Myocyte (in vitro differentiated cells): ENCODE measurements at regions not wholly inside any gene's neighbourhood (a gene's known extent, or its start where the extent isn't known, plus 50 kb on each side); places are given as distances from the start of the nearest gene placed in this dataset.
A peak's percentile ranks its signal among the peaks of the same experiment; 100 is the strongest.

ENCODE experiments used
- DNase-seq: peaks from one replicate; pipeline ENCODE4 v3.0.0-alpha.2; 2012; ENCODE audit warnings: low read depth

DNA sequence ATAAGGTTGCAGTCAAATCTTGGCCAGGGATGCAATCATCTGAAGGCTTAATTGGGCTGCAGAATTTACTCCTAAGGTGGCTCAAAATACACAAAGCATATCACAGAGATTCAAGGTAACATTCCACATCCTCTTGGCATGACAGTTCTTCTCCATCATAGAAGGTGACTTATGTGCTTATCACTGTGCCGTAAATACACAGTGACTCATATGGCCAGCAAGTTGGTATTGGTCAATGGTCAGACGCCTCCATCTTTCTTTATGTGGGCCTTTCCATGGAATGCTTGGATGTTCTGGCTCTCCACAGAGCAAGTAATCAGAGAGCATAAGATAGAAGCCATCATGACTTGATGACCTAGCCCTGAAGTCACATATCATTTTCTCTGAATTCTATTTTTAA, 168.8 kb upstream of the ST8SIA2 start:
- DNase-seq, result no peak

DNA sequence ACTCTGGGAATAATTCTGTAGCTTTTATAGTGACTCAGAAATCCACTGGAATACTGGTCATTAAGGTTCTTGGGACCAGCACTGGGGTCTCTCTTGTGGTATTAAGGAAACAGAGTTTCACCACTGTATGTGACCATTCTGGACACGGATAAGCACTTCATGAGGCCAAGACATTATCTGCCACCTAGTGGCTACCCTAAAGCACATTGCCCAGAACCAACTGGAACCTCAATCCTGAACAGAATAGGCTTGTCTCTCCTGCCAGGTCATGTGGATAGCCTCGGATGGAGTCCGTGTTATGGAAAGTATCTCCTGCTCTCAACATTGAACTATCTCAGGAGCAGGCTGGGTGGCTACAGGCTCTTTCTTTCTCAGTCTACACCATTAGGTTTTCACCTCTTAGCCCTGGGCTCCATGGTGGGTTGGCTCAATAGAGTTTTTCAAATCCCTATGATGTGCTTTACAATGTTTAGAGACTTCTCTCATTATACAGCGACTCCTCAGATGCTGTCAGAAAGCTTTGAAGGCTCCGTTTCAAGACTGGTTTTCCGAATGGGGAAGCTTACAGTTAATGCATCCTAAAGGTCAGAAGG, 167.6 kb upstream of the ST8SIA2 start:
- no peak for DNase-seq

DNA sequence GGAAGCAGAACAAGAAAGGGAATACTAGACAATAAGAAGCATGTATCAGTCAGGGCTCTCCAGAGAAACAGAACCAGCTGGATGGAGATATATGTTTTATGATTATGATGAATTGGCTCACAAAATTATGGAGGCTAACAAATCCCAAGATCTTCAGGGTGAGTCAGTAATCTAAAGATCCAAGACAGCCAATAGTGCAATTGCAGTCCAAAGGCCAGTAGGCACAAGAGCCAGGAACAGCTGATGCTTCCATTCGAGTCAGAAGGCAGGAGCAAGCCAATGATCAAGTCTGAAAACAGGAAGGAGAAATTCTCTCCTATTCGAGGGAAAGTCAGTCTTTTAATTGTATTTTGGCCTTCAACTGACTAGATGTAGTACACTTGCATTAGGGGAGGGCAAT, 164.9 kb upstream of the ST8SIA2 start:
- DNase-seq, result no peak

GRCh38 chr15:92231461-92231860, 162.2 kb upstream of the ST8SIA2 start:
- DNase-seq, result no peak

DNA sequence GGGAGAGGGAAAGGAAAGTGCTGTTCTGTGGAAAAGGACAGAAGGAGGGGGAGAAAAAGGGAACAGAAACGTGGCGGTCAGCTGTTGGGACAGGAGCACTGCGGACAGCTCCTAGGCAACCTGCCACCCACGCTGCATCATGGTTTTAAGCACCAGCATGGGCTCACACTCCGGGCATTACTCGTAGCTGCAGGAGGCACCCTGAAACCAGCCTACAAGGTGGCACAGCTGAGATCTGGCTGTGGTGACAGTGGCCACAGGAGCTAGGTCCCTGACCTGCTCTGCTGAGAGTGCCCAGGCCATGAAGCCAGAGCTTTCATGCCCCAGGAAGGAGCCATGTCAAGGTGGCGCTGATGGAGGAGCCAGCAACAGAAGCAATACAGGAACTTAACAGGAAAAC, 161.4 kb upstream of the ST8SIA2 start:
- DNase-seq, result no peak

GRCh38 chr15:92232876-92233275, 160.8 kb upstream of the ST8SIA2 start:
- DNase-seq, result no peak

DNA sequence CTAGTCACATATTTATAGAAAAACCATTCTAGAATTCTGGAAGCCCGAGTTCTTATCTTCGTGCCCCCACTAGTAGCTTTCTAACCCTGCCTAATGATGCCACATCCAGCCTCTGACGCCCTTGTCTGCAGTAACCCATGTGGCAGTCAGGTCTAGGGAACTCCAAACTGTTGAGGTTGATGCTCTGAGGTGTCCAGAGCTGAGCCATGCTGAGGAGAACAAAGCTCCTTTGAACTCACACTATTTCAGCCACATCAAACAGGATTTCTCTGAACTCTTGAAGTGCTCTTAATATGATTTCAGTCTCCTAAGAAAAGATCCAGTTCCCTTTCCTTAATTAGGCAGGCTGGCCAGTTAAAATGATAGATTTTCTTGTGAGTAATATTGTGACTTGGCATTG, 150.5 kb upstream of the ST8SIA2 start:
- DNase-seq, result no peak

- no peak for DNase-seq
Measured at GRCh38 chr15:92244703-92245102, 149.0 kb upstream of the ST8SIA2 start.

DNA sequence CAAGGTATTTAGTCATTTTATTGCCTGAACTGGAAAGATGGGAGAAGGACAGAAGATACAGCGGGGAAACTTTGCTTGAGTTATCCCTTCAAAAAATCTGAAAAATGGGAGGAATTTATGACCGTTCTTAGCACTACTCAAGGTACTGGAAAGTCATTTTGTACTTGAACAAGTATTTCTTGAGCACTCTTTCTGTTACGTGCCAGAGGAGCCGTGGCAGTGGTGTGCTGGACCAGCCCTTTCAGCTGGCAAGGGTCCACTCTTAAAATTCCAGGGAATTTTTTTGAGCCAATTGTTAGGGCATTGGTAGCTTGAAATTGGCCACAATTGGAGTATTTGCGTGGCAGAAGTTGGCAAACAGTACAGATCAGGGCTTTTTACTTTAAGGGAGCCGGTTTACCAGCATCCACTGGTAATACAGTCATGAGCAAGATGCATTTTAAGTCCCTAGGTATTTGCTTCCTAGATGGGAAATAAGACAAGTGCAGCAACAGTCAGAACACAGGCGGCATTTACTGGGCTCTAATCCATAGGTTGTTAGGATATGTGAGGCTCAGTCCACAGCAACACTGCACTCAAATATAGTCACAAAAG, 145.9 kb upstream of the ST8SIA2 start:
- no peak for DNase-seq

GRCh38 chr15:92266796-92267685, 126.6 kb upstream of the ST8SIA2 start:
- no peak for DNase-seq

GRCh38 chr15:92268900-92269299, 124.8 kb upstream of the ST8SIA2 start:
- DNase-seq, result no peak

DNA sequence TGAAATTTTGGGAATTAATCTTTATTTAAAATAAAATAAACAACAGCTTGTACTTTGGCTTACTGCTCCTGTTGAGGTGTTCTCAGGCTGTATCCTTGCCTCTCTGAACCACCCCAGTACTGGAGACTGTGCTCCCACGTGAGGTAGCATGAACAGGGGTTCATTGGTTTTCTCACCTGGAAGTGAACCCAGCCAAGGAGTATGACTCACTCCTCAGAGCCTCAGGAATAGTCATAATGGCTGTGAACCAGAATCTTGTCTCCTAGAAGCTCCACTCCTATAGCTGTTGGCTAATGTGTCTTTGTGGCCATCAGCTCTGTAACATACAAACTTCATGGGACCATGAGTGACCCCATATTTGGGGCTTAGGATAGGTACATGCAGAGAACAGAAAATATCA, 122.5 kb upstream of the ST8SIA2 start:
- DNase-seq, result no peak

DNA sequence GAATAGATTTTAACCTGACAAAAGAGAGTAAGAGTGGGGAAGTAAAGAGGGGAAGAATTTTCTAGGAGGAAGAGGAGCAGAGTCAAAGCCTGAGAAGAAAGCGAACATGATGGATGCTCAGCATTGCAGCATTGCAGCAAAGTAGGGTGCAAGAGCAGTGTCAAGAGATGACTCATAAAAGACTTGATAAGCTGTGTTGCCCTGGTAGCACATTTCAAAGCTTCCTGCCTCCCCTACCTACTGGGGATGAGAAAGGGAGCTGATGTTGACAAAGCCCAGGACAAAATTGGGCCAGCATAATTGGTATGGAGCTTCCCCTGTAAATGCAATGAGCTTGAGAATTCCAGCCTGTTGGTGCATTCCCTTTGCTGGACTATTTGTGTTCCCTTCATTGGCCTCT, 121.6 kb upstream of the ST8SIA2 start:
- no peak for DNase-seq

GRCh38 chr15:92273286-92273685, 120.4 kb upstream of the ST8SIA2 start:
- no peak for DNase-seq

DNA sequence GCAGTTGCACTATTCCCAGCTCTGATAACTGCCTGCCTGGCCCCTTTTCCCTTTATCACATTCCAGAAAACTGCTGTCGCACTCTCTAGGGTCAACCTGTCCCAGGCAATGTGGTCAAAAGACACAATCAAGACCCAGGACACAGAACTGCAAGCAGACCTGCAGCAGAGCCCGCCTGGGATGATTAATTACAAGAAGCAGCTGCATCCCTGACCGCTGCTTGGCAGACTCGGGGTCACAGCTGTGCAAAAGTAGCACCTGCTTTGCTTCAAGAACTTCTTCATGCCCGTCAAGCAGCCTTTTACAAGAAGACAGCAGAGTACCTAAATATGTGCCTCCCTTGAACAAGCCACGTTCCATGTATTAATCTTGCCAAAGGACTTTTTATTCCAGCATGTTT, 120.0 kb upstream of the ST8SIA2 start:
- peak; percentile 81 for DNase-seq

DNA sequence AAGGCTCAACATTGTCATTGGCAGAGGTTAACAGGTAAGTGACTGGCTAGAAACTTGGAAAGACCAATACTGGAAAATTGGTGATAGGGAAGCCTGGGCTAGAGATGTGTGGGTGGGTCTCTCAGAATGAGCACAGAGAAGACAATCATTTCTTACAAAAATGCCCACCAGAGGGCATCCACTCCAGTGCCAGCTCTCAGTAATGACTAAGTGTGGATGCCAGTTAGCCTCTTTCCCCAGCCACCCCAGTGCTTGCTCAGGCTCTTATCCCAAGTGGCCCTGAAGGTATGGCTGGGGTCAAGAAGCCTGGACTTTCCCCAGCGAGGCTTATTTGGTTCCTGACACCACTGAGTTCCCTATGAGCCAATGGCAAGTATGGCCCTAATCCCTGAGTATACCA, 115.9 kb upstream of the ST8SIA2 start:
- peak; percentile 65 for DNase-seq

DNA sequence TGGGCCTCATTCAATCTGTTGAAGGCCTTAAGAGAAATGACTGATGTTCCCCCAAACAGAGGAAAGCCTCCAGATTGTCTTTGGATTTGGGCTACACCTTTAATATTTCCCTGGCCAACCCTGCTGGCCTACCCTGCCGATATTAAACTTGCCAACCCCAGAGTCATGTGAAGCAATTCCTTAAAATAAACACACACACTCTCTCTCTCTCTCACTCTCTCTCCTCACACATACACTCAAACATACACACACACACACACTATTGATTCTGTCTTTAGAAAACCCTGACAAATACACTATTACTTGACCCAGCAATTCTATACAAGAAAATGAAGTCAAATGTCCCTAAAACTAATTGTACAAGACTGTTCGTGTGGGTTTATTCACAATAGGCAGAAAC, 109.9 kb upstream of the ST8SIA2 start:
- no peak for DNase-seq

DNA sequence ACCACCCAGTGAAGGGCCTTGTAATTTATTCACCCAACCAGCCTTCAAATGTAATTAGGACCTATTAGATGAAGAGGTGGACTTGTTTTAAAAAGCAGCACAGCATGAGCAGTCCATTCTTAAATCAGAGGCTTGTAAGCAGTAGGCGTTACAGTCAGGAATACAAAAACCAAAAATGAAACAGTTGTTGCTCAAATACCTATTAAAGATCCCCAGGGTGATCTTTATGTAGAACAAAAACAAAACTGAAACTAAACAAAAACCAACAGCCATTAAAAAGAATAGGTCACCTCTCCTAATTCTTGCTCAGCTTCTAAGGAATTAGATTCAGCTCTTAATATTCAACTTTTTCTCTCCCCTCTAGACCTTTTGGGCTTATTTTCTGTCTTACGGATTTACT, 104.9 kb upstream of the ST8SIA2 start:
- no peak for DNase-seq

- DNase-seq, result no peak
Measured at GRCh38 chr15:92289733-92290132, 103.9 kb upstream of the ST8SIA2 start.

GRCh38 chr15:92290359-92290992, 103.2 kb upstream of the ST8SIA2 start:
- peak; percentile 22 for DNase-seq

DNA sequence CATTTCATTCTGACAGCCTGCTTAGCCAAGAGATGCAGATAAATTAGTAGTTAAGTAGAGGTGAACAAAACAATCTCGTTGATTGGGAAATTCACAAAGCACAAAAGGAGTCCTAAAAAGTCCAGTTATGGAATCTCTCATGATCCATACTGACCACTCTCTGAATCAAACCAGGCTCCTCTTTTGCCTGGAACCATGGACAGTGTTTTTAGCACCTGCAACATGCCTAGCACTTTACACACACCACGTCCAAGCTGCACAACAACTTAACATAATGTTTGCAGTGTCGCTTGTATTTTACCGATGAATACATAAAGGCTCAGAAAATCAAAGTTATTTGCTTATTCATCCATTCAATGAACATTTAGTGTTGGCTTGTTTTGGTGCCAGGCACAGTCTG, 101.8 kb upstream of the ST8SIA2 start:
- no peak for DNase-seq

DNA sequence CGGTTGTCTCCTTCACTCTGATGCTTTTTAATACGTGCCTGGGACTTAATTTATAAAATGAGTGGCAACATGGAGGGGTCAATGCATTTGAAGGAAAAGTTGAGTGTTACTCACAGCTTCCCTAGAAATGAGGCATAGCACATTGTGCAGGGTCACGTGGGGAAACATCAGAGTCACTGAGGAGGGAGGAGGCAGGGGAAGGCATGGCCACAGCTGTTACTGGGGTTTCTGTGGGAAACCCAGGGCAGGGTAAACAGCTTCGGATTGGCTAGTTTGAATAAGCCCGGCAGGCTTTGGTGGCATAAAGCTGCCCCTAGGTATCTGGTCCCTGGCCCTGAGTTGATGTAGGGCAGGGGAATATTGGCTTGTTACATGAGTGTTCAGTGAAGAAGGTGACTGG, 98.9 kb upstream of the ST8SIA2 start:
- DNase-seq, result peak; percentile 91
